Upper lobe of left lung (tissue), 4 donors: ENCODE measurements at regions not wholly inside any gene's neighbourhood (a gene's known extent, or its start where the extent isn't known, plus 50 kb on each side); places are given as distances from the start of the nearest gene placed in this dataset.

Experiments used
- EP300 ChIP-seq, 4 donors: sonication (generic); formaldehyde crosslinking; IDR thresholded peaks; one replicate each; pipeline ENCODE4 v1.5.1; 2017; ENCODE audit warnings: antibody characterized with exemption in 4 of 4, control low read depth in 2 of 4
- POLR2A ChIP-seq, 4 donors: fragments of 450-650 bp; IDR thresholded peaks; one replicate each; pipeline ENCODE4 v1.5.1; 2016 to 2017; ENCODE audit warnings: antibody characterized with exemption in 4 of 4, mild to moderate bottlenecking in 2 of 4
- POLR2AphosphoS5 ChIP-seq, 2 donors: sonication (generic); formaldehyde crosslinking; IDR thresholded peaks; one replicate each; pipeline ENCODE4 v1.5.1; 2017; ENCODE audit warnings: antibody characterized with exemption in 2 of 2
- TF ChIP-seq, protein P1 (sequence below), 6 experiments: fragments of 450-650 bp in 4 of 6; fragments of 200-600 bp in 2 of 6; sonication (generic) in 2 of 6; IDR thresholded peaks; one replicate each; pipeline ENCODE4 v1.5.1; 2016 to 2019; ENCODE audit warnings: antibody characterized with exemption in 6 of 6

DNA sequence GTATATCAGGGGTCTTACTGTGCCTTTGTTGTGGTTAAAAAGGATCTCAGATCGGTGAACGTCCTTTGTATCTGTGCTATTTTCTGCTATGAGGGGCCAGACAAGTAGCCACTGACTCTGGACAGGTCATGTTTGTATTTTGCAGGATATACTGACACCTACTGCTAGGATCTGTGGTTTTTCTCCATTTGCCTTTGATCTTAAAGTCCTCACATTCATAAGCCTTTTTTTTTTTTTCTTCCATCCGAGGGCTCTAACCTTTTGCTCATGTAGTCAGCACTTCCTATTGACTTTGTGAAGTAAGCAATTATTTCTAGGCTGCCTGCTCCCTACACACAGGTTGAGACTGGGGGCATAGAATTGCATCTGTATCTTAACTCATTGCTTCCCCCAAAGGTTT is 106.2 kb downstream of the SLITRK5 start:
- TF ChIP-seq, protein P1, sequence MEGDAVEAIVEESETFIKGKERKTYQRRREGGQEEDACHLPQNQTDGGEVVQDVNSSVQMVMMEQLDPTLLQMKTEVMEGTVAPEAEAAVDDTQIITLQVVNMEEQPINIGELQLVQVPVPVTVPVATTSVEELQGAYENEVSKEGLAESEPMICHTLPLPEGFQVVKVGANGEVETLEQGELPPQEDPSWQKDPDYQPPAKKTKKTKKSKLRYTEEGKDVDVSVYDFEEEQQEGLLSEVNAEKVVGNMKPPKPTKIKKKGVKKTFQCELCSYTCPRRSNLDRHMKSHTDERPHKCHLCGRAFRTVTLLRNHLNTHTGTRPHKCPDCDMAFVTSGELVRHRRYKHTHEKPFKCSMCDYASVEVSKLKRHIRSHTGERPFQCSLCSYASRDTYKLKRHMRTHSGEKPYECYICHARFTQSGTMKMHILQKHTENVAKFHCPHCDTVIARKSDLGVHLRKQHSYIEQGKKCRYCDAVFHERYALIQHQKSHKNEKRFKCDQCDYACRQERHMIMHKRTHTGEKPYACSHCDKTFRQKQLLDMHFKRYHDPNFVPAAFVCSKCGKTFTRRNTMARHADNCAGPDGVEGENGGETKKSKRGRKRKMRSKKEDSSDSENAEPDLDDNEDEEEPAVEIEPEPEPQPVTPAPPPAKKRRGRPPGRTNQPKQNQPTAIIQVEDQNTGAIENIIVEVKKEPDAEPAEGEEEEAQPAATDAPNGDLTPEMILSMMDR (IDR thresholded peaks at IDR 0.05), result no peak
- TF ChIP-seq POLR2AphosphoS5 (IDR thresholded peaks at IDR 0.05) (no peak), POLR2A (IDR thresholded peaks at IDR 0.05) (no peak), EP300 (IDR thresholded peaks at IDR 0.05) (no peak)
